ENCODE measurements at regions not wholly inside any gene's neighbourhood (a gene's known extent, or its start where the extent isn't known, plus 50 kb on each side); places are given as distances from the start of the nearest gene placed in this dataset.

DNA sequence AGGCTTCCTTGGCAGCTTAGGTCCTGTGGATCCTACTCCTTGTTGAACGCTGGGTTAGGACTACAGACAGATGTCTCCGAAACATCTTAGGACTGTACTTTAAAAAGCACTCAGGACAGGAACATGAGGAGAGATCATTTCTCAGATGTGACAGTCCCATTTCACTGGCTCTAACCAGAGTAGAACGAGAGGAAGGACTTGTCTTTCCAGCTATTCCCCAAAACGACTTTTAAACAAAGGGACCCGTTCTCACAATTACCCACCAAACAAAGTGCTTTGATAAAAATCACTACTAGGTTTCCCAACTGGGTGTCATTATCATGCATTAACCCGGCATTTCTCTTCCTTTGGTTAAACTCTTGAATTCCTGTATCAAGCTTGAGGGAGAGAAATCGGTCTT lies 84.7 kb upstream of the BARX2 start:
- no peak for DNase-seq

DNA sequence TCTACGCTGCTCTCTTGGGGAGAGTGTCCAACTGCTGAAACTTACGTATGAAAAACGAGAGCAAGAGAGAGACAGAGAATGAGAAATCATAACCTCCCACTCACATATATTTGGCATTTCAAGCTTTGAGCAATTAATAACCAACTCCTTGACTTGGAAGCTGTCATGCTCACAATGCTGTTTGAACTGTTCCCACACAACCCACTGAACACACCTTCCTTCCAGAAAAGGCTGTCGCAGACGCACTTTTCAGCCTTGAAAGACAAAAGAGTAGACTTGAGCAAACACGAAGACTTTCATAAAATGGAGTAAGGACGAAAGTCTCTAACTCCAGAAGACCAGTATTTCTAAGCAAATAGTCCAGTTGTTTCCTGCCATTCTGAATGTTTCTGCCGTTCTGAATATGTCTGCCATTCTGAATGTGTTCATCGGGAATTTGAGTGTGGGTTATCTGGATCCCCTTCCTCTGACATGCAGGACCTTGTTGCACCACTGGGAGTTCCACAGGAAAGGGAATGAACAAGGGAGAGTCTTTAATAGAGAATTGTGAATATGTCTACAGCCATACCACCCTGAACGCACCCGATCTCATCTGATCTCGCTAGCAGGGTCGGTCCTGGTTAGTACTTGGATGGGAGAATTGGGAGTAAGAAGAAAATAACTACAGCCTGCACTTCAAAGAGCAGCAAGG lies 86.2 kb upstream of the BARX2 start:
- DNase-seq: no peak

DNA sequence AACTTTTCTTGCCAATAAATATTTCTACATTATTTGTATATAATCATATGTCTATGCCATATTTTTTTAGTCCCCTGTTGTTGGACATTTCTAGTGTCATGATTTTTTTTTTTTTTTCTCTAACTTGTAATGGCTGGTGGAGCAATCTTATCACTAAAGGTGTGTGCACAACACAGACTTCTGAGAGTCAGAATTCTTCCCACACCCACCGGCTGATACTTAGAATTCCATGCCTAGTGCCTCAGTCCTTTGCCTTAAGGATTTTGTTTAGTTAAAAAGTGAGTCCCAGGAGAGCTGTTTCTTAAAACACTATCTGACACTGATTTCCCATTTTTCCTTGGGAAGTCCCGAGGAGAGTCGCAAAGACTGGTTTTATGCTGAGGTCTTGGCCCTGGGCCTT lies 87.7 kb upstream of the BARX2 start:
- no peak for DNase-seq

DNA sequence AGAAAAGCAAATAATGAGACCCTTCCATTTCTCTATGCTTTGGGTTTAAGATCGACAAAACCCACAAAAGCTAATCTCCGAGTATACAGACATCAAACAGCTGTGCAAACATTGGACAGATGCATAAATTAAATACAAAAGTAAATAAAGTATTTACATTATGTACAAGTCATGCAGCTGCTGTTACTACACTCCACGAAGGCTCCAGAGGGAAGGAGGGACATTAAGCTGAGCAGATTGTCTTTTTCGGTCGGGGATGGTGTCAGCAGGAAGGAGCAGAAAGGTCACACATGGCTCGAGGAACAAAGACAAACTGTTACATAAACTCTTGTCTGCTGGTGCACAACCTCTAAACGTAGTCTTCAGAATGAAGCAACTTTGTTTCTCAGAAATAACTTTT lies 88.8 kb upstream of the BARX2 start:
- DNase-seq: peak; percentile 99

DNA sequence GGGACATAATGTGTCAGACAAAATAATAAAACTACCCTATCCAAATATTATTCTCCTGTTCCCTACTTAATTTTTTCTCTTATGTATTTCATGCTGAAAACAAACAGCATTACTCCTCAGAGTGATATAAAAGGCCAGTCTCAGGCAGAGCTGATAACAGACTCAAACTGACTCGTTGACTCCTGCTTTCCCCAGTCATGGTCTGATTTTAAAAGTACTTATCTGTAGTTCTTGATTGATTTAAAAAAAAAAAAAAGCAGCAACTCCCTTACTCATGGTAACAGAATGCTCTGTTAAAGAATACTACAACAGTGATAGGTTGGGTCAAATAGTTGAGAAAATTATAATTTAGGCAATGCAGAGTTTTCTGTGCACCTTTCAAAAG lies 90.3 kb upstream of the BARX2 start:
- no peak for DNase-seq

DNA sequence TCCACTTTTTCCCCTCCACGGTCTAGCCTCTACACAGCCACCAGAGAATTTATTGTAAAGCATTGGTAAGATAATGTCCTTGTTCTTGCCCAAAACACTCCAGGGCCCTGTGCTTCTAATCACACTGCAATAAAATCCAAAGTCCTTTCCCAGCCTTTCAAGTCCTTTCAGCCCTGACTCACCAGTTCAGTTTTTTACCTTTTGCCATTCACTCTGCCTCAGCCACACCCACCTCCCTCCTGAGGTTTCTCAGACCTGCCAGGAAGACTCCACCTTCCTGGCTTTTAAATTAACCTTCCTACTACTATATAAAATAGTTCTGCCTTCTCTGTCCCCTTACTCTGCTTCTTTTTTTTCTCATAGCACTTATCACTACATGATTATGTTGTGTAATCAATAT lies 91.0 kb upstream of the ARHGAP32 start:
- DNase-seq: peak; percentile 91

DNA sequence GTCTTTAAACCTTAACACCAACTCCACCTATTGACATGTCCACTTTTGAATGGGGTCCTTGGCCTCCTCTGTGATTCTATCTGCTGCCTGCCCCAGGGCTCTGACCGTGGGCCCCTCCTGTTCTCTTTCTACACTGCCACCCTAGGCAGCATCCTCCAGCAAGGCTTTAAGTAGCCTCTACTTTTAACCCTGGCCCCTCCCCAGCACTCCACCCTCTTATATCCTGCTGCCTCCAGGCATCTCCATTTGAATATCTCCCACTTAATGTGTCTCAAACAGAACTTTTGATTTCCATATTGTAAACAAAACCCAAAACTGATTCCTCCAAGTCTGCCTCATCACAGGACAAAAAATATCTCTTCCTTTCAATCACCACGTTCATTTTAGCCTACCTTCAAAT lies 90.5 kb upstream of the ARHGAP32 start:
- DNase-seq: peak; percentile 91

DNA sequence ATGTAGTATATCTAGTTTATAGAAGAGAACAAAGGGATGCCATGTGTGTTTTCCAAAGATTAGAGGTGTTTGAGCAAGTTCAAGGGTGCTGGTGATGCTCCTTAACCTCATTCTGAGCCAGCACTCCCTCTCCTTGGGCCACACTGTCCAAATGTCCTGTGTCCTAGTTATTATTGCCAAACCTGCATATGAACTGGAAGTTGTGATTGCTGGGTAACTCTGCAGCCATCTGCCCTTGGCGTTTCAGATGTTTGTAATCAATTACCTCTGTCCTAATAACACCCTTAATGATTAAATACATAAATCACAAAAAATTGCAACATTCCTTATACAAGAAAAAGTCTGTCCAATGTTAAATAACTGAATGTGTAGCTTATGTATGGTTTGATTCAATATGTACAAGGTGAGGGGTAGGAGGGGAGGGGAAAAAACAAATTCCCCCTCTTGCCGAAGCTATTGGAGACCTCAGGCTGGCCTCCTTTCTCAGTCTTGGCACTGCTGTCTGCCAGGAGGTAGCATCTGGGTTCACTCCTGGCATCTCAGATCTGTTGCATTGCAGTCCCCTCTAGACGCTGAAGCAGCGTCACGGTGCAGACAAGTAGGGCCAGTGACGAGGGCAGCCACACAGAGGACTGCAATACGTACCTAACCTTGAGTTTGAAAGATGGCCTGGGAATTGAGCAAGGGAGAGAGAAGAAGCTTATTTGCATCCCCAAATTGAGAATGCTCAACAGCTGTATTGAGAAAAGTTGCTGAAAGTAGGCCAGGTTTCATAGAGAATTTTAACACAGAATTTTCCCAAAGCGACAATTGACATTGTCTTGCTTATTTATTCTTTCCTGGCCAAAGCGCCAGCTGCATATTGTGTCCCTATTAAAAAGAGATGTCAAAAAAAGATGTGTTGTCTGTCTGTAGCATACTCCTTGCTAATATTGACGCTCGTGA lies 89.6 kb upstream of the ARHGAP32 start:
- no peak for DNase-seq

DNA sequence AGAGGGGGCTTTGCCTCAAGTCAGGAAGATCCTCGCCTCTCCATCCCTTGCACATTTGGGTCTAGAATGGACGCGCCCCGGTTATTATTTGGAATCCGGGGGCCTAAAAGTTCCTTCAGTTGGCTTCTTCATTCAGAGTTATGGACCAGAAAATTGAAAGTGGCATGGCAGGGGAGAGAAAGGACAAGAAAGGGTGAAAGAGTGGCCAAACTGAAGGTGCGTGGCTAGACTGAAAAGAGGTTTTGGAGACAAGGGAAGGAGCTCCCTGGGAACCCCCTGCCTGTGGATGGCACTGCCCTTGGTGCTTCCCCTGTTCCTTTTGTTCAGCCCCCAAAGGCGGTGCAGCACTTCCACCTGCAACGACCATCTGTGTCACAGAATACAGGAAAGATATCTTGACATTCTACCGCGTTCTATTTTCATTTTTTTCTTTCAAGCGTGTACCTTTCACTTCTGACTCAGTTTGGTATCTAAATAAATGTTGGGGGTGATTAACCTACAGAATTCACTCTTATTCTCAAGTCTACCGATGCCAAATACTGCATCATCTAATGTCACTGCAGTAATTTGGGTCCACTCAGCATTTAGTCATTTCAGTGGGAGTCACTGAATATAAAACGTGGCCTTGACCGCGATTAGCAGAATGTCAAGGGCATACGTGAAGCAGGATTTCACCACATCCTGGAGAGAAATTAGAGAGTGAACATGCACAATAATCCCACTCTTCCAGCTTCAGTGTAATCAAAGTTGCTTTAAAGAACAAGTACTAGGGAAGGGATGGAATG lies 88.1 kb upstream of the ARHGAP32 start:
- peak; percentile 88 for DNase-seq

DNA sequence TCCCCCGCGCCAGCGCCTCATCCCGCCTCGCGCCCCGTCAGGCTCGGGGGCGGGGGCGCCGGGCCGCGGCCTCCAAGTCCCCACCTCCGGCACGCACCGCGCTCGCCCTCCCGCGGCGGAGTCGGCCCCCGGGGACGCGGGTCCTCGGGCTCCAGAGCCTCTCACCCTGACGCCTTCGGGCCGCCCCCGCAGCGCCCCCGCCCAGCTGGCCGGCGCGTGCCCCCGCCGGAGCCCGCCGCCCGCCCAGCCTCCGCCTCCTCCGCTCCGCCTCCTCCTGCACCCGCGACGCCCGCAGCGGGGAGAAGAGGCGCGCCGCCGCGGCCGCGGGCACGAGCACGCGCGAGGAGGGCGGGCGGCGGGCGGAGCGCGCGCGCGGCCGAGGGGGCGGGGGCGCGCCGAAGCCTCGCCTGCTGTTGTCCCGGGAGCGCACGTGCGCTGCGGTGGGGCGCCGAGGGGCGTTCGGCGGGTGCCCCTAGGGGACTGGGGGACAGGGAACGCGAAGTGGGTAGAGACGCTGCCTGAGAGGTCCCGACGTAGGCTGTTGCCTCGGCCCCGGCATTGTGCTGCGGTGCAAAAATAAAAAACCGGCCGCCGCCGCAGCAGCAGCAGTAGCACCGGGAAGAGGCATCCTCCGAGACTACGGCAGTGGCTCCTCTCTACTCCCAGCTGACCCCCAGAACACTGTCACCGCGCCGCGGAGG lies 87.4 kb upstream of the ARHGAP32 start:
- DNase-seq: peak; percentile 94

DNA sequence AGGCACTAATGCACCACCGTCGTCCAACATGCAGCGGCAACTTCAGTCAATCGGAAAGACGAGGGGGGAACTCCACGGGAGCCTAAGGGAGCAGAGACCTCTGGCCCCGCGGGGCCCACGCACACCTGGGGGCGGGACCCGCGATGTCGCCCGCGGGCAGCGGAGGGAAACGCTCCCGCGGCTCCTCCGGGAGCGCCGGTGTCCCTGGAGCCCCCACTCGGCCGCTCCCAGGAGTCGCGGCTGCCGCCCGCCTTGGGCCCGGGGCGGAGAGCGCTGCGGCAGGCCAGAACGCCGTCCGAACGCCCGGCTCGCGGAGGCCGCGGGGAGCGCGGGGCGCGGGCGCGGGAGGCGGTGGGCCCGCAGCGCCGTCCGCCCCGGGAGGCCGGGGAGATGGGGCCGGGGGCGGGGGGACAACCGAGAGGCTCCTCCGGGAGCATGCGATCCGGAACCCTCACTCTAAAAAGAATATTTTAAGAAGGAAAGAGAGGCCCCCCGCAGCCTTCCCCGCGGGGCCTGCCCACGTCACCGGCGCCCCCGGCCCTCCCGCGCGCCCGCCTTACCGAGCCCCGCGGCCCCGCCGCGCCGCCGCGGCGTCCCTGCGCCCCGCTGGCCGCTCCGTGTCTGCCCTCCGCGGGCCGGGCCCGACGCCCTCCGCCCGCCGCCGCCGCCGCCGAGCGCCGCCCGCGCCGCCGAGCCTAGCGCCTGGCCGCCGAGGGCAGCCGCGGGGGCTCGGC lies 86.6 kb upstream of the ARHGAP32 start:
- peak; percentile 63 for DNase-seq

DNA sequence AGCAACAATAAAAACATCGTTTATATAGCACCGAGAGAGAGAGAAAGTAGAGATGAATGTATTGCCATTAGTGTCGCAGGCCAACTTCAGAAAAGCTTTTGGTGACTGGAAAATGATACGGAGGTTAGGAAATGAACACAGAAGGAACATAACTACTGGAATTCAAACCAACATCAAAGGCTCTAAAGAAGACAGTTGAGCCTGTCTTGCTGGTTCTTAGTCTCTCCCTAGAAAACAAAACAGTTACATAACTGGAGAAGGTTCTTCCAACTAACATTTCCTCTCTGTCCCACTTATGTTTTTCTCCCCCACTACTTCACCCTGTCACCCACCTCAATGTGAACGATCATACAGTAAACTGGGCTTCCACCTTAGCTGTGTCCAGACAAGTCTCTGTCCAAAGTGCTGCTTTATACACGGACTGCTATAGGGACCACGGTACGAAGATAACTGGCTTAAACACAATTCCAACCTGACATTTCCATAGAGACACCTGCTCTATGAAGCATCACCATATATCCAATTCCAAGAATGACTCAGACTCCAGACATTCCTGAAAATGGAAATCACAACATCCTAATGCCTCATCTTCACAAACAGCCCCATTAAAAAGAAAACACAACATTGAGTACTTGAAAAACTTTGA lies 85.2 kb upstream of the ARHGAP32 start:
- peak; percentile 88 for DNase-seq

DNA sequence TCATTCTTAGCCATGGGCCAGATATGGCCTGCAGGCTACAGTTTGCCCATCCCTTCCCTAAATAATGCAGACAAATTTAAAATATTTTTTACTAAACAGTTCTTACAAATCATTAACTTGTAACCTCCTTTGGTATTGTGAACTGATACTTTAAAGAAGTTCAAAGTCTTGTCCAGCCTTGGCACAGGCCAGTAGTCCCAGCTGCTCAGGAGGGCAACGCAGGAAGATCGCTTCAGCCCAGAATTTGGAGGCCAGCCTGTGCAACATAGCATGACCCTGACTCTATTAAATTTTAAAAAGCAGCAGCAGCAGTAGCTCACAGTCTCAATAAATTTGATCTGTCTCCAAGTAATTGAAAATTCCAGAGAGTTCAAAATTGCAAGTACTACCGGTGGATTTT lies 83.7 kb upstream of the ARHGAP32 start:
- DNase-seq: peak; percentile 74

DNA sequence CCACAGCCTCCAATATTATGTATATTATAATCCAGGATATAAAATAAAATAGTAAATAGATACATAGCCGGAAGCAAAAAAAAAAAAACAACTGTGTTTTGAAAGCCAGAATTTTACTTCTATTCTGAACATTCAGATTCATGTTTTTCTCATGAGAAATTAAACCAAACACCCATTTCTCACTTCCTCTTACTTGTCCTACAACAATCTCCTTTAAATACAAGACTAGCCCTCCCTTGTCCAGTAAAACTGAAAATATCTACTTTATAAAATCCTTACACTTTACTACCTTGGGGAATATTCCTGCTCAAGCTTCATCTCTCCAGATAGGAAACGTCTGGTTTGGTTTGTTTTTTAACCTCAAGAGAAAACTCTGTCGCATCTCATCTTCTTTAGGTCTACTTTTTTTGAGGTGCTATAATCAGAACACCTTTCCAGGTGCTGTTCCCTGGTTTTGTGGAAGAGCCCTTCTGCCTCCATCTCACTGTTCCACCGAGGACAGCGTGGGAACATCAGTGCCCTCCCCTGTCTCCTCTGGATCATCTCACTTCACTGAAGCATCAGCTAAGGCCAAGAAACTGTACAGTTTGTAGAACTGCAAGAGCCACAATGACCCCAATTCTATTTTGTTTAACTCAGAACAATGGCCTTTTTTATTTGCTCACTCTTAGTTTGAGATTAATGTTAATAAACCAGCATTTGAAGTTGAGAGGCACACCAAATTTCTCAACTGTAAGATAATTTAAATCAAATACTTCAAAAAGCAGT lies 82.0 kb upstream of the ARHGAP32 start:
- peak; percentile 73 for DNase-seq

DNA sequence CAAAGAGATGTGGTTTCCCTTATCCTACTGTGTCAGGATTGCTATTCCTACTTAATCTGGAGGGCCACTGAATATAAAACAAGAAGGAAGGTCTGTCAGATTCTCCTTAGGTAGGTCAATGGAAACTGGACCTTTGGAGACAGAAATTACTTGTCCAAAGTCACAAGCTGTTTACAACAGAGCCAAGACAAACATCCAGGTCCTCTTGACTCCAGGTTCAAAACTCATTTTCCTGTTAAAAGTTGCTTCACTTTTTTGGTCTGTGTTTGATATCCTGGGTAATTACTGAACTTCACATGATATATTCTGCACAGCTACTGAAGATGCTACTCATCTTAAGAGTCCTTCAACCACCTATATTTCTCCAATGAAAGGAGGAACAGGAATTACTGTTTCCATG lies 81.2 kb upstream of the ARHGAP32 start:
- DNase-seq: no peak

DNA sequence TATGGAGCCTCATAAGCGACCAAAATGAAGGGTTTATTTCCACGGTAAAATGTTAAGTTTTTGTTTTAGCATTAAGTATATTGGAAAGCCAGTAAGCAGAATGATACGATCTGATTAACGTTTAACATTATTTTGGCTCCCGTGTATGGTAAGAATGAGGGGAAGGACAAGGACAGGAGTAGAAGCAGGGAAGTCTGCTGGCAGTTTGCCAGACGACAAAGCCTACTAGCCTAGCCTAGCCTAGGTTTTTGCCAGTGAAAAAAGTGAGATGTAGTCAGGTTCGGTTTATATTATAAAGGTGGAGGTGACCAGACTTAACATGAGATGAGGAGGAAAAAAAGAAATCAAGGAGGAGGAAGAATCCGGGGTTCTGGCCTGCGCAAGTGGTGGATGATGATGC lies 78.9 kb upstream of the ARHGAP32 start:
- DNase-seq: no peak

DNA sequence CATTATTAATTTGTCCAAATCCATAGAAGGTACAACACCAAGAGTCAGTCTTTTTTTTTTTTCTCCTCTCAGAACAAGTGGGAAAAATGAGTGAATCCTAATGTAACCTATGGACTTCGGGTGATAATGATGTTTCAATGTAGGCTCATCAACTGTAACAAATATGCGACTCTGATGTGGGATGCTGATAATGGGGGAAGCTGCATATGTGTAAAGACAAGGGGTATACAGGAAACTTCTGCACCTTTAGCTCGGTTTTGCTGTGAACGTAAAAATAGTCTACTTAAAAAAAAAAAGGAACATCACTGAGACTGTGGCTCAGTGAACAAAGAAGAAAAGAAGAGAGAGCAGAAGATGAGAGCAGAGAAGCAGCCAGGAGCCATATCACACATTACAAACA lies 78.3 kb upstream of the ARHGAP32 start:
- DNase-seq: no peak

DNA sequence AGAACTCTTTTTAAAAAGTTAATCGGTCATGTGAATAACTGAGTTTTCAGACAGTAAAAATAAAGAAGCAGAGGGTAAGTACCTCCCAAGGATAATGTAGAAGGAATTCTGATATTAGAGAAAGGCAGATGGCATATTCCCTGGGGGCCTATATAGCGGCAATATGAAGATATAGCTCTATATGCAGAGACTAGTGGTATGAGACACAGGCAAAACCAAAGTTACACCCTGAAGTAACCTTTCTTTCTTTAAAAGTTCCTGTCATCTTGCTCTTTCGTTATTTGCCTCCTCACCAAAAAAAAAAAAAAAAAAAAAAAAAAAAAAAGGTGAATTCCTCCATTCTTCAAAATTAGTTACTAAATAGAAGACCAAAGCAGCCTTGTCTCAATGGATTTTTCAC lies 76.2 kb upstream of the ARHGAP32 start:
- DNase-seq: no peak

DNA sequence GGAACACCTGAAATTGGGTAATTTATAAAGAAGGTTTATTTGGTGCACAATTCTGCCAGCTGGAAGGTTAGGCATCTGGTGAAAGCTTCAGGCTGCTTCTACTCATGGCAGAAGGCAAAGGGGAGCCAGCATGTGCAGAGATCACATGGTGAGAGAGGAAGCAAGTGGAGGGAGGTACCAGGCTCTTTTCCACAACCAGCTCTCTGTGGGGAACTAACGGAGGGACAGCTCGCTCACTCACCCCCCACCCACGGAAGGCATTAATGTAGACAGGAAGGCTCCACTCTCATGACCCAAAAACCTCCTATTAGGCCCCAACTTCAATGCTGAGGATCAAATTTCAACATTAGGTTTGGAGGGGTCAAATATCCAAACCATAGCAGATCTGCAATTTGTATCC lies 75.6 kb upstream of the ARHGAP32 start:
- no peak for DNase-seq

DNA sequence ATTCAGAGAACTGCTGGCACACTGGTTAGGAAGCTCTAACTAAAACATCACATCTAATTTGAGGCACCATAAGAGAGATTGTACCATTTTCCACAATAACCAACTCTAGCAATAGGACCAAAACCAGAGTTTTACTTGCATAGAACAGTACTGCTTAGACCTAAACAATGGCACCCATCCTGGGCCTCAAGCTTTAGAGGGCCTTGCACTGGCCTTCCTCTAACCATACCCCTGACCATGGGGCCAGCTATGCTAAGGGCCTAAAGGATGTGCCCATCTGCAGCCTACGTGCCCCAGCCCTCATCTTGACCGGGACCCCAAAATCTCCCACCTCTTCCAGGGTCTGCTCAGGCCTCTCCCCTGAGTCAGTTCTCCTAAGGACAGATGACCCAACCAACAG lies 74.4 kb upstream of the ARHGAP32 start:
- no peak for DNase-seq

Measured in NCI-H526 treated with DMSO at 0.1 percent for 48 hours (cell line).